Omental fat pad (tissue), 3 donors: ENCODE measurements at regions not wholly inside any gene's neighbourhood (a gene's known extent, or its start where the extent isn't known, plus 50 kb on each side); places are given as distances from the start of the nearest gene placed in this dataset.

ENCODE experiments used
- ATAC-seq: fragments of 150-250 bp; one replicate; pipeline ENCODE4 v1.9.1; 2016; ENCODE audit warnings: mild to moderate bottlenecking, moderate library complexity; ENCODE audit not compliant: low FRiP score
- DNase-seq: peaks from one replicate; pipeline ENCODE4 v3.0.0-alpha.2; 2019; ENCODE audit warnings: low spot score
- TF ChIP-seq, protein P1 (sequence below), 3 donors: fragments of 450-650 bp; IDR thresholded peaks; one replicate each; pipeline ENCODE4 v1.5.1; 2016 to 2017; ENCODE audit warnings: antibody characterized with exemption in 3 of 3, mild to moderate bottlenecking in 3 of 3, moderate library complexity in 2 of 3

- TF ChIP-seq, protein P1, sequence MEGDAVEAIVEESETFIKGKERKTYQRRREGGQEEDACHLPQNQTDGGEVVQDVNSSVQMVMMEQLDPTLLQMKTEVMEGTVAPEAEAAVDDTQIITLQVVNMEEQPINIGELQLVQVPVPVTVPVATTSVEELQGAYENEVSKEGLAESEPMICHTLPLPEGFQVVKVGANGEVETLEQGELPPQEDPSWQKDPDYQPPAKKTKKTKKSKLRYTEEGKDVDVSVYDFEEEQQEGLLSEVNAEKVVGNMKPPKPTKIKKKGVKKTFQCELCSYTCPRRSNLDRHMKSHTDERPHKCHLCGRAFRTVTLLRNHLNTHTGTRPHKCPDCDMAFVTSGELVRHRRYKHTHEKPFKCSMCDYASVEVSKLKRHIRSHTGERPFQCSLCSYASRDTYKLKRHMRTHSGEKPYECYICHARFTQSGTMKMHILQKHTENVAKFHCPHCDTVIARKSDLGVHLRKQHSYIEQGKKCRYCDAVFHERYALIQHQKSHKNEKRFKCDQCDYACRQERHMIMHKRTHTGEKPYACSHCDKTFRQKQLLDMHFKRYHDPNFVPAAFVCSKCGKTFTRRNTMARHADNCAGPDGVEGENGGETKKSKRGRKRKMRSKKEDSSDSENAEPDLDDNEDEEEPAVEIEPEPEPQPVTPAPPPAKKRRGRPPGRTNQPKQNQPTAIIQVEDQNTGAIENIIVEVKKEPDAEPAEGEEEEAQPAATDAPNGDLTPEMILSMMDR (IDR thresholded peaks at IDR 0.05), result no peak
- no peak for DNase-seq
- ATAC-seq, result no peak
These were observed 825.5 kb upstream of the NXPH2 start for GRCh38 chr2:139605668-139606067.

DNA sequence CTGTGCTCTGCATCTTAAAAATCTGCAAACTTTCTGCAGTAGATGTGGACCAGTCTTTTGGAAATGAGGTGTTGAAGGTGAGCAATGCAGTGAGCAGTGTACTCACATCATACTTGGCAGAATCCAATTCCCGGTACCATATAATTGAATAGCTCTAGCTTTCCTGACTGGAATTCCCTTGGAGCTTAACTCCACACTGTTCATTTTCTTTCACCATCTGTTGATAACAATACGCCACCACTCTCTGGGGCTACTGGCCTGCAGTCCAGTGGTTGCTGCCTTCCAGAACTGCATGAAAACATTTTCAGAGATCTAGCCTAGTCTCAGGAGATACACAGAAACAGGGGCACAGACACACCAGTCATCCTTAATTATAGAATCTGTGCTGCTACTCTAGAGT is 820.0 kb upstream of the NXPH2 start:
- no peak for DNase-seq
- no peak for ATAC-seq
- TF ChIP-seq, protein P1 (IDR thresholded peaks at IDR 0.05), result no peak

DNA sequence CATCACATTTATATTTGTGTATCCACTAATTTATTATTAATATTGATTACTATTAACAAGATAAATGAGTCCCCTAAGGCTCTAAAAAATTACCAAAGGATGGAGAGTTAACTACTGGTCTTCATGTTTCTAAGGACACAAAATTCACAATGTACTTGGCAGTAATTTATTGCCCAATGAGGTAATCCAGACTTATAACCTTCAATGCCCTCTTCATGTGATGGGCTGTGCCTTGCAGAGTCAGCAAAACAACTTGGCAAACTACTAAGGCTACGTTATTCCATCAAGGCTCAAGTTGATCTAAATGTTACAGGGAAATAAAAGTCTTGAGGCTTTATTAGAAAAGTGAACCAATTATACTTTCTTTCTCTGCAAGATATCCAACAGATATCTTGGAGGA is 804.9 kb upstream of the NXPH2 start:
- TF ChIP-seq, protein P1 (IDR thresholded peaks at IDR 0.05), result no peak
- DNase-seq, result no peak
- no peak for ATAC-seq

- no peak for DNase-seq
- no peak for ATAC-seq
- TF ChIP-seq, protein P1 (IDR thresholded peaks at IDR 0.05), result no peak
These were observed 794.2 kb upstream of the NXPH2 start for GRCh38 chr2:139574371-139574770.

- ATAC-seq, result no peak
- no peak for DNase-seq
- TF ChIP-seq, protein P1 (IDR thresholded peaks at IDR 0.05), result no peak
These were observed 776.6 kb upstream of the NXPH2 start for GRCh38 chr2:139556789-139557188.

GRCh38 chr2:139550873-139551272 is 770.7 kb upstream of the NXPH2 start:
- DNase-seq (no peak), ATAC-seq (no peak)
- TF ChIP-seq, protein P1 (IDR thresholded peaks at IDR 0.05), result no peak

DNA sequence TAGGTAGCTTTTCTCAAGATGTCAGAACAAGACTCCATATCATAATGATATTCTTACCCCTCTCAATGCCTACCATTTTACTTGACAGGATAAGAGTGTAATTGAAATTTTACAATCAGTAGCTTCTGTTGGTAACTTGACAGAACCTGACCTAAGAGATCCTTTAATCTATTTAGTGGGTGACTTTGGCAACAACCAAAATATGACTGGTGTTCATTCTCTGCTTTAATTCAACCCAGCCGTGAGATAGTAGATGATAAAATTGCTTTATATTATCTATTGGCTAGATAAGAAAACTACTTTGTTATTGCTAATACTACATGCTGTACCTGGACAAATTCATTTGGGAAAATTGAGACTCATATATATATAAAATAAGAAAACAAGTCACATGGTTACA is 770.2 kb upstream of the NXPH2 start:
- DNase-seq (no peak), ATAC-seq (no peak)
- TF ChIP-seq, protein P1 (IDR thresholded peaks at IDR 0.05), result no peak
